ENCODE measurements at regions not wholly inside any gene's neighbourhood (a gene's known extent, or its start where the extent isn't known, plus 50 kb on each side); places are given as distances from the start of the nearest gene placed in this dataset.

- no peak for DNase-seq (ENCODE audit: low read depth in 2 of 2)
Measured at GRCh38 chr18:45482286-45482685, 133.0 kb upstream of the SLC14A2 start.

GRCh38 chr18:45487581-45487980 lies 127.7 kb upstream of the SLC14A2 start:
- no peak for DNase-seq (ENCODE audit: low read depth in 2 of 2)

- no peak for DNase-seq (ENCODE audit: low read depth in 2 of 2)
Measured at GRCh38 chr18:45488645-45489044, 126.6 kb upstream of the SLC14A2 start.

- DNase-seq (ENCODE audit: low read depth in 2 of 2) = no peak
Measured at GRCh38 chr18:45493830-45494229, 121.4 kb upstream of the SLC14A2 start.

- DNase-seq (ENCODE audit: low read depth in 2 of 2) = no peak
Measured at GRCh38 chr18:45494811-45495210, 120.5 kb upstream of the SLC14A2 start.

- DNase-seq (ENCODE audit: low read depth in 2 of 2) = no peak
Measured at GRCh38 chr18:45496741-45497140, 118.5 kb upstream of the SLC14A2 start.

- DNase-seq (ENCODE audit: low read depth in 2 of 2) = no peak
Measured at GRCh38 chr18:45497595-45498286, 117.5 kb upstream of the SLC14A2 start.

- no peak for DNase-seq (ENCODE audit: low read depth in 2 of 2)
Measured at GRCh38 chr18:45498287-45498658, 117.0 kb upstream of the SLC14A2 start.

- no peak for DNase-seq (ENCODE audit: low read depth in 2 of 2)
Measured at GRCh38 chr18:45503990-45504389, 111.3 kb upstream of the SLC14A2 start.

GRCh38 chr18:45505497-45506206 lies 109.6 kb upstream of the SLC14A2 start:
- no peak for DNase-seq (ENCODE audit: low read depth in 2 of 2)

- no peak for DNase-seq (ENCODE audit: low read depth in 2 of 2)
Measured at GRCh38 chr18:45506951-45507350, 108.3 kb upstream of the SLC14A2 start.

GRCh38 chr18:45509535-45509934 lies 105.7 kb upstream of the SLC14A2 start:
- DNase-seq (ENCODE audit: low read depth in 2 of 2) = no peak

- no peak for DNase-seq (ENCODE audit: low read depth in 2 of 2)
Measured at GRCh38 chr18:45510656-45511055, 104.6 kb upstream of the SLC14A2 start.

GRCh38 chr18:45512363-45512953 lies 102.8 kb upstream of the SLC14A2 start:
- DNase-seq (ENCODE audit: low read depth in 2 of 2) = no peak

GRCh38 chr18:45517181-45517741 lies 98.0 kb upstream of the SLC14A2 start:
- DNase-seq (ENCODE audit: low read depth in 2 of 2) = no peak

GRCh38 chr18:45518311-45519155 lies 96.7 kb upstream of the SLC14A2 start:
- DNase-seq (ENCODE audit: low read depth in 2 of 2) = no peak

- no peak for DNase-seq (ENCODE audit: low read depth in 2 of 2)
Measured at GRCh38 chr18:45519411-45520280, 95.6 kb upstream of the SLC14A2 start.

- DNase-seq (ENCODE audit: low read depth in 2 of 2) = no peak
Measured at GRCh38 chr18:45521136-45521535, 94.1 kb upstream of the SLC14A2 start.

GRCh38 chr18:45521777-45522176 lies 93.5 kb upstream of the SLC14A2 start:
- no peak for DNase-seq (ENCODE audit: low read depth in 2 of 2)

- DNase-seq (ENCODE audit: low read depth in 2 of 2) = no peak
Measured at GRCh38 chr18:45522371-45522770, 92.9 kb upstream of the SLC14A2 start.

GRCh38 chr18:45525301-45525700 lies 90.0 kb upstream of the SLC14A2 start:
- no peak for DNase-seq (ENCODE audit: low read depth in 2 of 2)
